HFFc6 (cell line): ENCODE measurements at regions not wholly inside any gene's neighbourhood (a gene's known extent, or its start where the extent isn't known, plus 50 kb on each side); places are given as distances from the start of the nearest gene placed in this dataset.

Experiments used
- DNase-seq: peaks from one replicate; pipeline ENCODE4 v3.0.0-alpha.2; 2018
- H3K27ac Mint-ChIP-seq: 2 replicates; pipeline ENCODE4 v1.8.0; 2020; ENCODE audit warnings: mild to moderate bottlenecking, mixed read lengths
- H3K27me3 Mint-ChIP-seq: 2 replicates; pipeline ENCODE4 v1.8.0; 2021; ENCODE audit warnings: mild to moderate bottlenecking, moderate library complexity, mixed read lengths; ENCODE audit not compliant: insufficient read depth
- H3K36me3 Mint-ChIP-seq: 2 replicates; pipeline ENCODE4 v1.8.0; 2021; ENCODE audit warnings: low read depth, mixed read lengths
- H3K4me1 Mint-ChIP-seq: 2 replicates; pipeline ENCODE4 v1.8.0; 2020; ENCODE audit warnings: low read depth, mixed read lengths
- H3K4me3 Mint-ChIP-seq: 2 replicates; pipeline ENCODE4 v1.8.0; 2020; ENCODE audit warnings: mild to moderate bottlenecking, moderate library complexity, mixed read lengths
- H3K9me3 Mint-ChIP-seq: 2 replicates; pipeline ENCODE4 v1.8.0; 2020; ENCODE audit warnings: mild to moderate bottlenecking, mixed read lengths
- CTCF ChIP-seq: fragments of 200-600 bp; sonication (generic); IDR thresholded peaks from 2 replicates; pipeline ENCODE4 v1.5.0; 2021; ENCODE audit warnings: antibody characterized with exemption, mild to moderate bottlenecking

DNA sequence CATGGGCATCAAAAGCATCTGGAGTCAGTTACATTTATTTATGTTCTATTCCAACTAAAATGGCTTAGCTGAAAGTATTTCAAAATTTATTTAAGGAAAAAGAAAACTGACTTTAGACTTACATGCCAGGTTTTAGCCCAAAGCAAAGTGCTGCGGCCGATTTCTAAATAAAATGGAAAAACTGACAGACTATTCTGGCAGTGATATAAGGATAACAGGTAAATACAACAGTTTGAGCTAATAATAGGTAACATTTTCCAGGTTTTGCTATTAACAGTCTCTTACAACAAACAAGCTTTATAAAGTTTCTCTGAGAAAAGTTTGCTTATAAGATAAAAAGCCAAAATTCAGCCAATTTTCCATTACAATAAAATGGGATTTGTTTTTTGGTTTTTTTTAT lies 937.2 kb upstream of the FLRT2 start:
- H3K4me1 Mint-ChIP-seq, result no peaks in the 10 kb centered on the region
- no peak for TF ChIP-seq CTCF
- no peak overlapping the region for H3K4me3 Mint-ChIP-seq
- H3K36me3 Mint-ChIP-seq, result no peaks in the 10 kb centered on the region
- no peak for DNase-seq
- no peak overlapping the region for H3K27ac Mint-ChIP-seq
- H3K27me3 Mint-ChIP-seq, result no peaks in the 10 kb centered on the region; the same call in 1 of the 2 replicates
- no peaks in the 10 kb centered on the region for H3K9me3 Mint-ChIP-seq

- Mint-ChIP-seq H3K27me3 (no peaks in the 10 kb centered on the region), H3K4me1 (no peaks in the 10 kb centered on the region), H3K36me3 (no peaks in the 10 kb centered on the region), H3K27ac (no peak overlapping the region), H3K4me3 (no peak overlapping the region), H3K9me3 (no peaks in the 10 kb centered on the region)
- no peak for TF ChIP-seq CTCF
- DNase-seq, result no peak
Measured at GRCh38 chr14:84610086-84610485, 919.9 kb upstream of the FLRT2 start.

GRCh38 chr14:84622357-84622756 lies 907.6 kb upstream of the FLRT2 start:
- no peak overlapping the region for H3K27ac Mint-ChIP-seq
- H3K4me1 Mint-ChIP-seq, result no peaks in the 10 kb centered on the region
- no peak overlapping the region for H3K4me3 Mint-ChIP-seq
- no peak for TF ChIP-seq CTCF
- H3K9me3 Mint-ChIP-seq, result peaks cover 15% of the 10 kb centered on the region
- H3K36me3 Mint-ChIP-seq, result no peaks in the 10 kb centered on the region
- no peak for DNase-seq
- H3K27me3 Mint-ChIP-seq, result no peaks in the 10 kb centered on the region

DNA sequence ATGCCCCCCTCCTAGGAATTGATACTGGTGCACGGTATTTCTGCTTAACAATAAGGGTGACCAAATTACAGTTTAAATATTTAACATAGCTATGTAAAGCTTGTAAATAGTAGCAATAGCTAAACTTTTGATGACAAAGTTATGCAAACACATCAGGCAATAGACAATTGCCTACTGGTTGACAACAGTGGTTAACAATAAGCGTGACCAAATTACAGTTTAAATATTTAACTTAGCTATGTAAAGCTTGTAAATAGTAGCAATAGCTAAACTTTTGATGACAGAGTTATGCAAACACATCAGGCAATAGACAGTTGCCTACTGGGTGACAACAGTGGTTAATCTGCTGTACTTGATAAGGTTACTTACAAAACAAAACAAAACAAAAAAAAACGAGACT lies 886.5 kb upstream of the FLRT2 start:
- no peak for DNase-seq
- no peaks in the 10 kb centered on the region; the same call in 1 of the 2 replicates for H3K9me3 Mint-ChIP-seq
- H3K4me3 Mint-ChIP-seq, result no peak overlapping the region
- H3K36me3 Mint-ChIP-seq, result no peaks in the 10 kb centered on the region
- no peak overlapping the region for H3K27ac Mint-ChIP-seq
- H3K4me1 Mint-ChIP-seq, result no peaks in the 10 kb centered on the region
- no peak for TF ChIP-seq CTCF
- H3K27me3 Mint-ChIP-seq, result no peaks in the 10 kb centered on the region; the same call in 1 of the 2 replicates

GRCh38 chr14:84646786-84647500 lies 883.0 kb upstream of the FLRT2 start:
- Mint-ChIP-seq H3K36me3 (no peaks in the 10 kb centered on the region), H3K9me3 (peaks cover 2% of the 10 kb centered on the region), H3K4me1 (no peaks in the 10 kb centered on the region), H3K27me3 (no peaks in the 10 kb centered on the region; the same call in 1 of the 2 replicates), H3K4me3 (no peak overlapping the region), H3K27ac (no peak overlapping the region)
- no peak for DNase-seq
- no peak for TF ChIP-seq CTCF
